Choroid plexus epithelial cell (primary cell): ENCODE measurements at regions not wholly inside any gene's neighbourhood (a gene's known extent, or its start where the extent isn't known, plus 50 kb on each side); places are given as distances from the start of the nearest gene placed in this dataset.

Experiments used
- DNase-seq: peaks from one replicate; pipeline ENCODE4 v3.0.0-alpha.2; 2010; ENCODE audit warnings: low read depth
- H3K4me3 ChIP-seq: 2 replicates; pipeline ENCODE4 v1.5.1; 2011; ENCODE audit warnings: low read depth, mild to moderate bottlenecking, control low read depth, low read length, moderate library complexity
- TF ChIP-seq, protein P1 (sequence below): conservative IDR thresholded peaks from 2 replicates; pipeline ENCODE4 v1.5.1; 2011; ENCODE audit warnings: low read depth, mild to moderate bottlenecking, control low read depth, inconsistent platforms, low read length, moderate library complexity

DNA sequence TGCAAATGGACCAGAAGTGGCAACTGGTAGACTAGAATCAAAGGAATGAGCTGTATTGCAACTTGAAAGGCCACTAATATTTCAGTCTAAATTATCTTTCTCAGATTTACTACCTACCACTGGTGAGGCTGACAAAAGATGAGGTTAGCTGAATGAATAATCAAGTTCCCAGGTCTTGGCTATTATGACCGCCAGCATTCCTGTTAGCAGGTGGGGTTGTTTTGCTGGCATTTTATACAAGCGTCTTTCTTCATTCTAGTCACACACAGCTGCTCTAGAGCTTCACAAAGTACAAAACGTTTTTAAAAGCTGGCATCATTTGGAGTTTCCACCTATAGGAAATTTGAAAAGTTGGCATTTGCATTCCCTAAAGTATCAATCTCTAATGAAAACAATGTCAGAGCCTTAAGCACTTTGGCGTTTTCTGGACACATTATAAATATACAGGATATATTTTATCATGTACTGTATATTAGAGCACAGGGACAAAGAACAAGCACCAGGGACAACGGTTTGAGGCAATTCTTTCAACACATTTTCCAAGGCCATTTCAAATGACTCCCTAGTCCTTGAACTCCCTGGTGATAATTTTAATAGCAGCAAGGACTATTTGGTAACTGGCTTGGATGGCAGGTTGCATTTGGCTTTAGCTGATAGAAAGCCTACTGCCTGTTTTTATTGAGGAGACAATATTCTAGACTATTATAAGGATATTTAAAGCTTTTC lies 410.2 kb upstream of the CHST9 start:
- TF ChIP-seq, protein P1, sequence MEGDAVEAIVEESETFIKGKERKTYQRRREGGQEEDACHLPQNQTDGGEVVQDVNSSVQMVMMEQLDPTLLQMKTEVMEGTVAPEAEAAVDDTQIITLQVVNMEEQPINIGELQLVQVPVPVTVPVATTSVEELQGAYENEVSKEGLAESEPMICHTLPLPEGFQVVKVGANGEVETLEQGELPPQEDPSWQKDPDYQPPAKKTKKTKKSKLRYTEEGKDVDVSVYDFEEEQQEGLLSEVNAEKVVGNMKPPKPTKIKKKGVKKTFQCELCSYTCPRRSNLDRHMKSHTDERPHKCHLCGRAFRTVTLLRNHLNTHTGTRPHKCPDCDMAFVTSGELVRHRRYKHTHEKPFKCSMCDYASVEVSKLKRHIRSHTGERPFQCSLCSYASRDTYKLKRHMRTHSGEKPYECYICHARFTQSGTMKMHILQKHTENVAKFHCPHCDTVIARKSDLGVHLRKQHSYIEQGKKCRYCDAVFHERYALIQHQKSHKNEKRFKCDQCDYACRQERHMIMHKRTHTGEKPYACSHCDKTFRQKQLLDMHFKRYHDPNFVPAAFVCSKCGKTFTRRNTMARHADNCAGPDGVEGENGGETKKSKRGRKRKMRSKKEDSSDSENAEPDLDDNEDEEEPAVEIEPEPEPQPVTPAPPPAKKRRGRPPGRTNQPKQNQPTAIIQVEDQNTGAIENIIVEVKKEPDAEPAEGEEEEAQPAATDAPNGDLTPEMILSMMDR: no peak
- no peak overlapping the region for H3K4me3 ChIP-seq
- DNase-seq: no peak

DNA sequence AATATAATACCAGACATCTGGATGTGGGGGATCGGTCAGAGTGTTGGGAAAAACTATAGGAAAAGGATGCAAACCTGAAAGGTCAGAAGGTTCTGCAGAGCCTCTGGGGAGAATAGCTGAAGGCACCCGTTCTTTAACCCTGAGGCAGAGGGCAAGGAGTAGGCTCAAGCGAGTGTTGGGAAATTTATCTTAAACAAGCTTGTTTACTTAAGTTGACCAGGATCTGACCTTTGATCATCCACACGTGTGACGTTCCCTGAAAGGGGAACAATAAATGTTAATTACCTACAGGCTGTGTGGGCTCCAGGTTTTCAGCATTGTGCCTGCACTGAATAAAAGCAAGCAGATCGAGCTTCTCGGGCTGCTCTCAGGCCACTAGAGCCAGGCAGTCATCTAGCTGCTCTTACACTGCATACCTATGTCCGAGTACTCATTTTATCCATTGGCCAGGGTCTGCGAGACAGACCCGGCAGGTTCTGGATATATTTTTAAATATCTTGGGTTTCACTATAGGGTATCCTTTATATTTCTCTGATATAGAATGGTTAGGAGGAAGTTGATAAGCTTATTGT lies 400.6 kb upstream of the CHST9 start:
- H3K4me3 ChIP-seq: no peak overlapping the region
- DNase-seq: no peak
- TF ChIP-seq, protein P1: no peak

- DNase-seq: no peak
- TF ChIP-seq, protein P1: no peak
Observed at GRCh38 chr18:27583466-27583865, 398.4 kb upstream of the CHST9 start.

GRCh38 chr18:27582760-27583412 lies 397.8 kb upstream of the CHST9 start:
- TF ChIP-seq, protein P1: no peak
- no peak overlapping the region for H3K4me3 ChIP-seq
- DNase-seq: peak; percentile 83

More at GRCh38 chr18:27583466-27583865, 398.4 kb upstream of the CHST9 start:
- H3K4me3 ChIP-seq: no peak overlapping the region

DNA sequence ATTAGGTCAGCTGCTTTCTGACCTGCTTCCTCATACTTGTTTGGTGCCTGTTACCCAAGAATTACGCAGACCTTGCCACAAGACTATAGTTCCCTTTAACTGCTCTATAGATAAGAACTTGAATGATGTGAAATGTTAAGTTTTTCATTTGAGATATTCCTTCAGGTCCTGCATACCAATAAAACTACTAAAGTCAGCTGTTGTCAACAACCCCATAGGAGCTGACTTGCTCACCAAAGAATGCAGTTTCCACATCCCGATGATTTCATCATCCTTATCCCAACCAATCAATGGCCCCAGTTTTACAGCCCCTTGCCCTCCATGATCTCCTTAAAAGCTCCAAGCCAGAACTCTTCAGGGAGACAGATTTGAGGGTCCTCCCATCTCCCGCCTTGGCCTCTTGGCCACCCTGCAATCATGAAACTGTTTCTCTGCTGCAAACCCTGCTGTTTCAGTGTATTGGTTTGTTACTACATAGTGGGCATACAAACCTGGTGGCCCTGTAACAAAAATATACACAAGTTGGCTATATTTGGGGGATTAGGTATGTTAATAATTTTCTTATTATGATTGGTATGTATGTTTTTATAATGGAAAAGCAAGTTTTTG lies 396.3 kb upstream of the CHST9 start:
- no peak overlapping the region for H3K4me3 ChIP-seq
- TF ChIP-seq, protein P1: no peak
- DNase-seq: peak; percentile 76

DNA sequence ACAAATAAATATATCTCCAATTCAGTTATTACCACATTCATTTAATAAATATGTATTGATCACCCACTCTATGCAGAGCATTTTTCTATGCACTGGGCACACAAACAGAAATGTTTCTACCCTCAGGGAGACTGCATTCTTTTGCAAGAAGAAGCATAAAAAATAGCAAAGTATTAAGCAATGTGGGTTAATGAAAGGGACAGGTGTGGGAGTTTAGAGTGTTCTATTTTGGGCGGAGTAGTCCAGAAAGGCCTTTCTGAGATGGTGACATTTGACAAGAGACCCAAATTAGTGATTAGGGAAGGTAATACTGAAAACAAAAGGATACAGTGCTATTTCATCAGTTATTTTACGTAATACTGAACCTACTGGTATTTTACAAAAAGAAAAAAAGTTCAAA lies 394.3 kb upstream of the CHST9 start:
- no peak for DNase-seq
- TF ChIP-seq, protein P1: no peak
- no peak overlapping the region for H3K4me3 ChIP-seq
